GM19025 (cell line): ENCODE measurements at regions not wholly inside any gene's neighbourhood (a gene's known extent, or its start where the extent isn't known, plus 50 kb on each side); places are given as distances from the start of the nearest gene placed in this dataset.
"Not testable (repeated sequence)": the region's sequence is repeated elsewhere in the genome, so short reads cannot be mapped to it uniquely, and the experiment has no call there.

Experiments used
- ATAC-seq: cut with Tn5 transposase; IDR thresholded peaks from one replicate; pipeline ENCODE4 v1.9.1; 2021; ENCODE audit warnings: mild to moderate bottlenecking, low read depth, moderate library complexity; ENCODE audit not compliant: unreplicated experiment

DNA sequence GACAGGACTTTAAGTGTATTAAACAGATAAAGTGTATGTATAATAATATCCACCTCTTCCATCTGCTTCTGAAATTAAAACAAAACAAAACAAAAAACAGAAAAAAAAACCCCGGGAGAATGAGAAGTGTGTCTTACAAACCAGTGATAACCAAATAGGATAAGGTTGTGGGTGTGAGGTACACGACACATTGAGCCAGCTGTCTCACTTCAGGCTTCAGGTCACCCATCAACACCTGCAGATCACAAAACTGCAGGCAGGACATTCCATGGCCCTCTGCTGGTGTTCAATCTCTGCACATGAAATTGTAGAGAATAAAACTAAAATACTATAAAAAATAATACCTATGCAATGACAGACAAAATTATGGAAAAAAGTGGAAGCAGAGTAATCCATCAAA lies 339.9 kb downstream of the SFMBT2 start:
- ATAC-seq = no peak

DNA sequence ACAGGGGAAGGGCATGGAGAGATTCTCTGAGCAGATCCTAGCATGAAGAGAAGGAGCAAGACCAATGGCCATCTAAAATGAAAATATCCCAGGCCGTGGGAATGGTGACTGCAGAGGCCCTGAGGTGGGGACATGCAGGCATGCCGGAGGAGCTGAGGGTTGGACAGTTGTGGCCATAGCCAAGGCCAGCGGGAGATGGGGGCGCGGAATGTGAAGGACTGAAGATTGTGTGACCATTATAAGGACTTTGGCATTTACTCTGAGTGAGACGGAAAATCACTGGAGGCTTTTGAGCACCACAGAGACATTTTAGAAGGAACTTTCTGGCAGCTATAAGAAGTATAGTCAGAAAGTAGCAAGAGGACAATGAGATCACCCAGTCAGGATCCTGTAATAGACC lies 341.1 kb downstream of the SFMBT2 start:
- ATAC-seq = no peak

DNA sequence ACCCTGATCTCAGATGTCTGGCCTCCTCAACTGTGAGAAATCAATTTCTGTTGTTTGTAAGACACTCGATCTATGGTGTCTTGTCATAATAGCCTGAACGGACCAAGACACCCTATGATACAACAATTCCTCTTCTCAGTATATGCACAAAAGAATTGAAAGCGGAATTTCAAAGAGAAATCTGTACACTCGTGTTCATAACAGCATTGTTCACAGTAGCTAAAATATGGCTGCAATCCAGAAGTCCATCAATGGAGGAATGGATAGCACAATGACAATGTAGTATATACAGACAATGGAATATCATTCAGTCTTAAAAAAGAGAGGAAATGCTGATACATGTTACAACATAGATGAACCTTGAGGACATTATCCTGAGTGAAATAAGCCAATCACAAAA lies 354.6 kb downstream of the SFMBT2 start:
- no peak for ATAC-seq

DNA sequence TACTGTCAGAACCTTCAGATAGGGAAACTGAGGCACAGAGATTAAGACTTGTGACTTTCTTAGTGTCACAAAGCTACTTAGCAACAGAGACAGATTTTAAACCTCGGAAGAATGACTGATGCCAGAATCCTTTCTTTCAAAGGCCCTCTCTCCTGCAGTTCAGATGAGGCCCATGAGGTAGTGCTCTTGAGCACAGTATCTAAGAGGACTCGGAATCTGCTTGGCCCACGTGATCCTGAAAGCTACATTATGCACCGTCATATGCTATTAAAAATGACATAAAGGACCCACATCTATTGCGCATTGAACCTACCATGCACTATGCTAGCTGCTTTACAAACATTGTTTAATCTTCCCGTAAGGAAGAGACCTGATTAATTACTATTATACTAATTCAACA lies 355.9 kb downstream of the SFMBT2 start:
- no peak for ATAC-seq

DNA sequence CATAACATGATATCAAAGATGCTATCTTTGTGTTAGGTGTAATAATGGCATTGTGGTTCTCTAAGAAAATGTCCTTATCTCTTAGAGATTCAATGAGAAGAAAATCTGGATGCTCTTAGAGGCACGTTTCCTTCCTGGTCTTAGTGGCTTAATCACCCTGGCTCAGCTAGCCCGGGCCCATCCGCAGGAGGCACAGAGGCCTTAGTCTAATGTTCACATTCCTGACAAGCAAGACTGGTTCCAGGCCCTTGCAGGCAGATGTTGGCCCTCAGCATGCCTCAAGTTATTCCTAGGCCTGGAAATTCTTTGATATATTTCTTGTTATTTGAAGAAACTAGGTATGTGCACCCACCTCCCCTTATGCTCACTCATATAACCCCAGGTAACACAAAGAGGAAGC lies 357.6 kb downstream of the SFMBT2 start:
- no peak for ATAC-seq

DNA sequence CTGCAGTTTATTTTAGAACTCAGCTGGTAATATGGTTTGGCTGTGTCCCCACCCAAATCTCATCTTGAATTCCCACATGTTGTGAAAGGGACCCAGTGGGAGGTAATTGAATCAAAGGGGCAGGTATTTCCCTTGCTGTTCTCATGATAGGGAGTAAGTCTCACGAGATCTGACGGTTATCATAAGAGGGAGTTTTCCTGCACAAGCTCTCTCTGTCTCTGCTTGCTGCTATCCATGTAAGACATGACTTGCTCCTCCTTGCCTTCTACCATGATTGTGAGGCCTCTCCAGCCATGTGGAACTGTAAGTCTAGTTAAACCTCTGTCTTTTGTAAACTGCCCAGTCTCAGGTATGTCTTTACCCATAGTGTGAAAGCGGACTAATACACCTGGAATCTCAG lies 360.8 kb downstream of the SFMBT2 start:
- not testable (repeated sequence) for ATAC-seq

DNA sequence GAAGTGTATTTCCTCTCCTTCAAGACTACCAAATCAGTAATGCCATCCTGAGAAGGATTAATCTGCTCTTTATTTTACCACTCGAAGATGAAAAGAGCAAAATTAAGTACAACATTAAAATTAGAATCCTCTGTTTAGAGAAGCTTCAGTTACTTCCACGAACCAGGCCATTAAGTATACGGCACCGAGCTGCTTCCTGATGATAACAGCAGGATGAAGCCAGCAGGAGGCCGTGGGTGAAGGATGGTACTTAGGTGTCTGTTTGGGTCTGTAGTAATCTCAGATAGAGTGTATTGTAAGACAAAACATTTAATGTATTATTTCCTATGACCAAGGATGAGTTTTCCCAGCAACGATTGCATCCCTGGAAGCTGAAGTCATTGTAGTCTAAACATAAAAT lies 362.8 kb downstream of the SFMBT2 start:
- ATAC-seq = no peak

DNA sequence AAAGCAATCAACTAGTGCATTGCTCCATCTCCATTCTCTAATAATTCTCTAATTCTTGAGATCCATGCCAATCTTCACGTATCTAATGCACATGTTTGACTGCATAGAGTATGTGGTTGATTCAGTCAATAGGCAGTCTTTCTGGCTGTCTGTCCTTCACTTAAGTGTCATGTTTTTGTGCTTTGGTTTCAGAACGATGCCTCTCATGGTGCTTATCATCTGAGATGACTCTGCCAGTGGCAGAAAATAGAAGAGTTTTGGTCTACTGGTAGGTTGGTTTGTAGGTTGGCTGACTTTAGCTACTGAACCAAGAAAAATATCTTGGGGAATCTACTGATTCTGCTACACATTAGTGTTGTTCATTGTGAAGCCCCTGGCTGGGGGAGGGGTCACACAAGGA lies 364.2 kb downstream of the SFMBT2 start:
- ATAC-seq = peak; percentile 25

DNA sequence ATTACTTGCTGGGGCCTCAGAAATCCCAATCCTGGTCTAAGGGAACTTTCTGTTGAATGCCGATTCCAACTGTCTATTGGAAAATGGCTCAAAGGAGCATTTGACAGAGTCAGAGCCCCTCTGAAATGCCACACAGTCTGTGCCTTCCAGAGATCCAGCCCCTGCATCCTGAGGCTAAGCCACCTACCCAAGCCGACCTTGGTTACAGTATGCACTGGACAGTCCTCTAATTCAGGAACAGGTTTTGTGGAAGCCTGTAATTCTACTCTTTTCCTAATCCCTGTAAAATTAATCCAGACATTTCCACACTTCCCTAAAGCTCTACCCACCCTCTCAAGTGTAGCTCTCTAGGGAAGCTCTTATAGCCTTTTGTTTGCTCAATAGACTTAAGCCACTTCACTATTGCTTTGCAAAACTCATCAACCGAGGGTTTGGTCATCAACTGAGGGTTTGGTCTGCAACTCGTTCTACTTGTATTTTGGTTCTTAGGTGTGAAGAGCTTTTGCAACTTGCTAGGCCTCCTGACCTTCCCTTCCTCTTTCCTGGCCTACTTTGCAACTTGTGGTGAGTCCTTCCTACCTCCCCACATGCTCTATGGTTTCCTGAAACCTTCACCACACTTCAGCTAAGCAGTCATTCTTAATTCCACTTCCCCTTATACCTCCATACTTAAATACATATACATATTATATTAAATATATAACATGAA lies 364.8 kb downstream of the SFMBT2 start:
- peak; percentile 57 for ATAC-seq

DNA sequence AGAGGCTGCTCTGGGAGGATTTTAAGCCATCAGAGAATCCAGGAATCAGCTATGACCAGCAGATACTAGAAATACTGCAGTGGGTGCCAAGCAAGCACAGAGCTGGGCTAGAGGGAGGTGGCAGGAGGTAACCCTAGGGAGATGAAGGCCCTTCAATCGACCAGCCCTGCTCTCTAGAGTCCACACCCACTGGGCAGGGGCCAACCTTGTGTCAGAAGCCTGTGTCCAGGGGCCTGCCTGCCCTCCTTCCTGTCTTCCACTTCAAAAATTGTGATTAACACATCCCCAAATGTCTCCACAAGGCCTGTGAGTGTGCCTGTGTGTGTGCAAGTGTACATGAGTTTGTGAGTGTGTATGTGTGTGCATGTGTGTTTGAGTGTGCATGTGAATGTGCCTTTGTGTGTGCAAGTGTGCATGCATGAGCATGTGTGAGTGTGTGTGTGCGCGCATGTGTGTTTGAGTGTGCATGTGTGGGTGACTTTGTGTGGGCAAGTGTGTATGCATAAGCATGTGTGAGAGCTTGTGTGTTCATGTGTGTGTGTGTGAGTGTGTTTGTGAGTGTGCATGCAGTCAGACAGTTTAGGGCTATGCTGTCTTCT lies 367.7 kb downstream of the SFMBT2 start:
- no peak for ATAC-seq

DNA sequence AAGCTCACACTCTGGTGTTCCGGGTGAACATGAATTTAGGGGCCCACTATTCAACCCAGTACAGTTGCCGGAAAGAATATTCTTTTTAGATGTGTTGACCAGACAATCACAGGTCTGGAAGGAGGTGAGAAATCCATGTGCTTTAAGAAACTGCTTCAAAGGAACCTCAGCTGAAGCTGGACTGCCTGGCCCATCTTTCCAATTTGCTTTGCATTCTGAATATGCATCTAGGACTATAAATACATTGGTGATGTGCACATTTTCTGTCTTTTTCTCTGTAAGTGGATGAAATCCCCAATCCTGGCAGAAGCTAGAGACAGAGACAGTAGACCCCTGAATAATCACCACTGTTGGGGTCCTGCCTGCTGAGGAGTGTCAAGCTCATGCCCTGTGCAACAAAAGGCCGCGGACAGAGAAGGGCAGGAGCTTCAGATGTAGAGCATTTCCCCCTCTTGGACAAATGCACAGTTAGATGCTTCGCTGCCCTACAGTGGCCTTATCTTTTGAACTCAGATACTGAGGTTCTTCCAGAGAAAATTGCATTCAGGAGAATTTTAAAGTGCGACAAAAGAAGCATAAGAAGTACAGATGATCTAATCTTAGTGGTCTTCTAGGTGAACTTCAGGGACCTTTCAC lies 368.3 kb downstream of the SFMBT2 start:
- ATAC-seq = no peak

DNA sequence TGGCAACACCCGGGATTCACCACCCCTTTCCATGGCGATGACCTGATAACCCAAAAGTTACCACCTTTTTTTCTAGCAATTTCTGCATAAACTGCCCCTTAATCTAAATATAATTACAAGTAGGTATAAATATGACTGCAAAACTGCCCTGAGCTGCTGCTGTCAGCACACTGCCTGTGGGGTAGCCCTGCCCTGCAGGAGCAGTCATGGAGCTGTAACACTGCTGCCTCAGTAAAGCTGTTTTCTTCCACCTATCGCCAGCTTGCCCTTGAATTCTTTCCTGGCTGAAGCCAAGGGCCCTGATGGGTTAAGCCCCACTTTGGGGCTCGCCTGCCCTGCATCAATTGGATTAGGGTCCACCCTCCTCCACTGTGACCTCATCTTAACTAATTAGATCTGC lies 368.8 kb downstream of the SFMBT2 start:
- no peak for ATAC-seq

DNA sequence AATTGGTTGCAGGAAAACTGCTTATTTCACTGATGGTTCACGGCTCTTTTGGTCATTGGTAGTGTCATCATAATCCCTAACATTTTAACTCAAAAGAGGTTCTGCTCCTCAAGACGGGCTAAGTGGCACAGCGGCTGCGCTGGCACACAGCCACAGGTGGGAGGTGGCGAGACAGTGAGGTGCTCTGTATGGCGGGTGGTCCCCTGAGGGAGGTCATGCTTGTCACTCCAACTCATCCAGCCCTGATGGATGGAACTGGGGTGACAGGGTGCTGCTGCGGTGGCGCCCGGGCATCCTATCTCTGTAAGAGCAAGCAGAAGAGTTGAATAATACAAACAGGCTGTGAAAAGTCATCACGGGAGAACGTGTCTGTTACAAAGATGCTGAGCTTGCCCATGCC lies 370.2 kb downstream of the SFMBT2 start:
- ATAC-seq = no peak

DNA sequence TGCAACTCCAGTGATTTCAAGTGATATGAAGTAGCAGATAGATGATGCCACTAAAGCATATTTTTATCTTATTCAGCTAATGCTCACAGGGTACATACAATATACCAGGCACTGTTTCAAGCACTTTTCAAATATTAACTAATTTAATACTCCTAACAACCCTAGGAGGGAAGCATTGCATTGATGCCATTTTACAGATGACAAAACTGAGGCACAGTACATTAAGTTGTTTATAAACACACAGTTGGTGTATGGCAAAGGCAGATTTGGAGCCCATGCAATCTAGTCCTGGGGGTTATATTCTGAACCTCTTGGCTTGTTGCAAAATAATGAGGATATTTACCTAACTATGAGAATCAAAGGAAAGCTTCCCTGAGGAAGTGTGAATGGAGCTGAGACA lies 371.0 kb downstream of the SFMBT2 start:
- ATAC-seq = no peak

DNA sequence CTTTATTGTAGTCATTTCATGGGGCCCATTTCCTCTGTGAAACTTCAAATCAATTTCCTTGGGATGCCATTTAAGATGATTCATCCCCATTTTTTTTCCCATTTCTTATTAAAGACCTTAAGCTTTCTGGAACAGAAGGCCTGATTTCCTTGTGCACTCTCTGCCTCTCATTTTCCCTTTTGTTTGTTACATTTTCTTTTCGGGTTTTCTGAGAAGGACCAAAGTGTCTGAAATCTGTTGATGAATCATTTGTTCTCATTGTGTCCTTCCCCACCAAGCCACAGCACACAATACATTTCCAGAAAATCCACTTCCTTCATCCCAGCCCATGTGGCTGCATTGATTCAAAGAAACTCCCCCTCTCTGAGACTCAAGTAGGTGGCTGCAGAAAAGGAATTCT lies 372.4 kb downstream of the SFMBT2 start:
- no peak for ATAC-seq

DNA sequence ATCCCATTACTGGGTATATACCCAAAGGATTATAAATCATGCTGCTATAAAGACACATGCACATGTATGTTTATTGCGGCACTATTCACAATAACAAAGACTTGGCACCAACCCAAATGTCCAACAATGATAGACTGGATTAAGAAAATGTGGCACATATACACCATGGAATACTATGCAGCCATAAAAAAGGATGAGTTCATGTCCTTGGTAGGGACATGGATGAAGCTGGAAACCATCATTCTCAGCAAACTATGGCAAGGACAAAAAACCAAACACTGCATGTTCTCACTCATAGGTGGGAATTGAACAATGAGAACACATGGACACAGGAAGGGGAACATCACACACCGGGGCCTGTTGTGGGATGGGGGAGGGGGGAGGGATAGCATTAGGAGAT lies 373.4 kb downstream of the SFMBT2 start:
- not testable (repeated sequence) for ATAC-seq

DNA sequence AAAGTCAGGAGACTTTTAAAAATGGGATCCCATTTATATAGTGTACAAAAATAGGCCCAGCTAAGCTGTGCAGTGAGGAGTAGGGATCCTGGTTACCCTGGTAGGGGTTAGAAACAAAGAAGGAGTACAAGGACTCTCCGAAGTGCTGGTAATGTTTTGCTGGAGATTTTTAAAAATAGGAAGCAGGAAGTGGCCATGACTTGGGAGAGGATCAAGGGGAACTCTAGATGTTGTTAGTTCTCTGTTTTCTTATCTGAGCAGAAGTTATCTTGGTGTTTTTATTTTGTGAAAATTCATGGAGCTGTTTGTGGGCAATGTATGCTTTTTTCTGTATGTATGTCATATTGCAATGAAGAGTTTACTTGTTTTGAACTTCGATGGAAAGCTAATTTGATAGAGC lies 373.9 kb downstream of the SFMBT2 start:
- ATAC-seq = no peak

DNA sequence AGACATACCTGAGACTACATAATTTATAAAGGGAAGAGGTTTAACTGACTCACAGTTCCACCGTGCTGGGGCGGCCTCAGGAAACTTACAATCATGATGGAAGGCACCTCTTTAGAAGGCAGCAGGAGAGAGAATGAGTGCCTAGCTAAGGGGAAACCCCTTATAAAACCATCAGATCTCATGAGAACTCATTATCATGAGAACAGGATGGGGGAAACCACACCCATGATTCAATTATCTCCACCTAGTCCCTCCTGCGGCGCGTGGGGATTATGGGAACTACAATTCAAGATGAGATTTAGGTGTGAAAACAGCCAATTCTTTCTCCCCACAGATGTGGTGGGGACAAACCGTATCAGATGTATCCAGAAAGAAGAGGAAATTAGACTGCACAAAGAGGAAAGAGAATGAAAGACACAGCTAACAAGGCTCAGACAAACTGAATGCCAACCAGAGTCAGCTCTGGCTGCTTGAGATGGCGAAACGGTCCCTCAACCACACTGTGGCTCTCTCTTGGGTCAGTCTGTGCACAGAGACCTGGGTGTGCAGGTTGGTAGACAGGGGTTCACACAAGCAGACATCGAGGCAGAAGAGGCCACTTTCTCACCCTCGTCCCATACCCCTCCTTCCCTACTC lies 375.6 kb downstream of the SFMBT2 start:
- no peak for ATAC-seq

DNA sequence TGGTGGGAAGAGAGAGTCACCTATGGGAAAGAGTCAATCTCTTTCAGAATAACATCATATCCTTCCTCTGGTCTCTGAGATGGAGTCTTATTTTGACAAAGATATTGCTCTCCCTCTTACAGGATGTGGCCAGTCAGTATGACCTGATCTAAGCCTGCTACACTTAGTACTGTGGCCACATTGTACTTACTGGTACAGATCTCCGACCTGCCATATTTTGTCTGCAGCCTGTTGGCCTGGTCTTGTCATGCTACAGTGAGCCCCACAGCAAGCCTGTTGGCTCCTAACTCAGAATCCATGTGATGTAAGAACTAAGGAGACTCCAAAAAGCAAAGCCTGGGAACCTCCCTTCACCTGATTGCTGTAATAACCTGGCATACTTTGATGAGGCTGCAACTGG lies 377.8 kb downstream of the SFMBT2 start:
- ATAC-seq = no peak

DNA sequence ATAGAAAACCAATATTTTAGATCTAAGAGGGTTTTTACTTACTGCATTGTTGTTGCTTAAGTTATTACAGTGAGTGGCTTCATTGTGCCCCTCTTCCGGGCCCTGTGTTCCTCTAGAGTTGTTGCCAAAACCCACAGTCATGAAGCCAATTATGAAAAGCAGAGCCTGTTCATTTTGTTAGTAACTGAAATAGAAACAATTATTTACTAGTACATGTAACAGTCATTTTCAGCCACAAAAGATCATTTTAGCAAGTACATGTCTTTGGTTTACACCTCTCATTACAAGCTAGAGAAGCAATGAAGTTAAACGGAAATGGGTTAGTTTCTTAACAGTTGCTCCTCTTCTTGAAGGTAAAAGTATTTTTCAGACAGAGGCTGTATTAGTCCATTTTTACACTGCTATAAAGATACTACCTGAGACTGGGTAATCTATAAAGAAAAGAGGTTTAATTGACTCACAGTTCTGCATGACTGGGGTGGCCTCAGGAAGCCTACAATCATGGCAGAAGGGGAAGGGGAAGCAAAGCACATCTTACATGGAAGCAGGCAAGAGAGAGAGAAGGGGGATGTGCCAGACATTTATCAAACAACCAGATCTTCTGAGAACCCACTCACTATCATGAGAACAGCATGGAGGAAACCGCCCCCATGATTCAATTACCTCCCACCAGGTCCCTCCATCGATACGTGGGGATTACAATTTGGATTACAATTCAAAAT lies 380.5 kb downstream of the SFMBT2 start:
- ATAC-seq = no peak

DNA sequence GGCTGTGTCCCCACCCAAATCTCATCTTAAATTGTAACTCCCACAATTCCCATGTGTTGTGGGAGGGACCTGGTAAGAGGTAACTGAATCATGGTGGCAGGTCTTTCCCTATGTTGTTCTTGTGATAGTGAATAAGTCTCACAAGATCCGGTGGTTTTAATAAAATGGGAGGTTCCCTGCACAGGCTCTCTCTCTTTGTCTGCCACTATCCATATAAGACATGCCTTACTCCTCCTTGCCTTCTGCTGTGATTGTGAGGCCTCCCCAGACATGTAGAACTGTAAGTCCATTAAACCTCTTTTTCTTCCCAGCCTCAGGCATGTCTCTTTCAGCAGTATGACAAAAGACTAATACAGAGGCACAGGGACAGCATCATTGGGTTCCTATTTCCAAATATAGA lies 381.2 kb downstream of the SFMBT2 start:
- ATAC-seq = no peak
